ENCODE measurements at regions not wholly inside any gene's neighbourhood (a gene's known extent, or its start where the extent isn't known, plus 50 kb on each side); places are given as distances from the start of the nearest gene placed in this dataset.
"Not testable (repeated sequence)": the region's sequence is repeated elsewhere in the genome, so short reads cannot be mapped to it uniquely, and the experiment has no call there.

GRCh38 chr5:52007230-52007858 is 624.1 kb downstream of the ISL1 start:
- no peak for DNase-seq
- ATAC-seq = no peak
- Mint-ChIP-seq H3K9me3 (ENCODE audit: low read depth) (no peaks in the 10 kb centered on the region), H3K27ac (no peak overlapping the region), H3K27me3 (no peaks in the 10 kb centered on the region), H3K4me3 (no peak overlapping the region), H3K36me3 (no peaks in the 10 kb centered on the region), H3K4me1 (no peaks in the 10 kb centered on the region)
- CTCF ChIA-PET = no interaction called here

GRCh38 chr5:52010454-52010853 is 627.2 kb downstream of the ISL1 start:
- Mint-ChIP-seq H3K4me1 (no peaks in the 10 kb centered on the region), H3K27ac (no peak overlapping the region), H3K9me3 (ENCODE audit: low read depth) (no peaks in the 10 kb centered on the region), H3K4me3 (no peak overlapping the region), H3K36me3 (no peaks in the 10 kb centered on the region), H3K27me3 (no peaks in the 10 kb centered on the region)
- ATAC-seq (no peak), DNase-seq (no peak)
- CTCF ChIA-PET = no interaction called here

- Mint-ChIP-seq H3K27ac (no peak overlapping the region), H3K27me3 (no peaks in the 10 kb centered on the region), H3K36me3 (no peaks in the 10 kb centered on the region), H3K4me1 (no peaks in the 10 kb centered on the region), H3K9me3 (ENCODE audit: low read depth) (no peaks in the 10 kb centered on the region), H3K4me3 (no peak overlapping the region)
- ATAC-seq = no peak
- no peak for DNase-seq
- CTCF ChIA-PET = interaction anchor here (1.0 kb wide), 1 partner anchor 14 kb away, joined by 3 read pairs; no protein-coding TSS in a partner anchor
Observed at GRCh38 chr5:52013523-52013922, 630.3 kb downstream of the ISL1 start.

GRCh38 chr5:52015760-52016159 is 632.5 kb downstream of the ISL1 start:
- DNase-seq = no peak
- ATAC-seq = no peak
- H3K9me3 Mint-ChIP-seq (ENCODE audit: low read depth) = no peaks in the 10 kb centered on the region
- H3K4me3 Mint-ChIP-seq = no peak overlapping the region
- H3K27me3 Mint-ChIP-seq = no peaks in the 10 kb centered on the region
- CTCF ChIA-PET = no interaction called here
- H3K4me1 Mint-ChIP-seq = no peaks in the 10 kb centered on the region
- no peak overlapping the region for H3K27ac Mint-ChIP-seq
- H3K36me3 Mint-ChIP-seq = no peaks in the 10 kb centered on the region

- Mint-ChIP-seq H3K36me3 (no peaks in the 10 kb centered on the region), H3K9me3 (ENCODE audit: low read depth) (no peaks in the 10 kb centered on the region), H3K4me3 (no peak overlapping the region), H3K27me3 (no peaks in the 10 kb centered on the region), H3K27ac (no peak overlapping the region), H3K4me1 (no peaks in the 10 kb centered on the region)
- DNase-seq (no peak), ATAC-seq (no peak)
- CTCF ChIA-PET = no interaction called here
Observed at GRCh38 chr5:52017567-52017966, 634.3 kb downstream of the ISL1 start.

- no peaks in the 10 kb centered on the region for H3K27me3 Mint-ChIP-seq
- H3K9me3 Mint-ChIP-seq (ENCODE audit: low read depth) = no peaks in the 10 kb centered on the region
- DNase-seq (no peak), ATAC-seq (no peak)
- no peaks in the 10 kb centered on the region for H3K4me1 Mint-ChIP-seq
- no peak overlapping the region for H3K27ac Mint-ChIP-seq
- H3K36me3 Mint-ChIP-seq = no peaks in the 10 kb centered on the region
- CTCF ChIA-PET = no interaction called here
- no peak overlapping the region for H3K4me3 Mint-ChIP-seq
Observed at GRCh38 chr5:52024359-52024758, 641.1 kb downstream of the ISL1 start.

GRCh38 chr5:52029836-52030235 is 646.6 kb downstream of the ISL1 start:
- H3K9me3 Mint-ChIP-seq (ENCODE audit: low read depth); CTCF ChIA-PET; ATAC-seq: not testable (repeated sequence)

GRCh38 chr5:52041842-52042241 is 658.6 kb downstream of the ISL1 start:
- DNase-seq (no peak), ATAC-seq (no peak)
- Mint-ChIP-seq H3K27ac (no peak overlapping the region), H3K36me3 (no peaks in the 10 kb centered on the region), H3K4me3 (no peak overlapping the region), H3K9me3 (ENCODE audit: low read depth) (no peaks in the 10 kb centered on the region), H3K4me1 (no peaks in the 10 kb centered on the region), H3K27me3 (no peaks in the 10 kb centered on the region)
- CTCF ChIA-PET = no interaction called here

More at GRCh38 chr5:52029836-52030235, 646.6 kb downstream of the ISL1 start:
- not testable (repeated sequence) for H3K4me3 Mint-ChIP-seq, DNase-seq, H3K36me3 Mint-ChIP-seq, H3K27me3 Mint-ChIP-seq, H3K4me1 Mint-ChIP-seq, H3K27ac Mint-ChIP-seq

- CTCF ChIA-PET = no interaction called here
- no peak overlapping the region for H3K27ac Mint-ChIP-seq
- no peak for ATAC-seq
Observed at GRCh38 chr5:52043137-52043536, 659.9 kb downstream of the ISL1 start.

GRCh38 chr5:52043543-52043942 is 660.3 kb downstream of the ISL1 start:
- Mint-ChIP-seq H3K4me3 (no peak overlapping the region), H3K36me3 (no peaks in the 10 kb centered on the region), H3K9me3 (ENCODE audit: low read depth) (no peaks in the 10 kb centered on the region), H3K4me1 (no peaks in the 10 kb centered on the region), H3K27ac (no peak overlapping the region), H3K27me3 (no peaks in the 10 kb centered on the region)
- ATAC-seq = no peak
- CTCF ChIA-PET = no interaction called here
- DNase-seq = no peak

More at GRCh38 chr5:52043137-52043536, 659.9 kb downstream of the ISL1 start:
- H3K27me3 Mint-ChIP-seq = no peaks in the 10 kb centered on the region
- no peak for DNase-seq
- no peak overlapping the region for H3K4me3 Mint-ChIP-seq
- H3K36me3 Mint-ChIP-seq = no peaks in the 10 kb centered on the region
- no peaks in the 10 kb centered on the region for H3K9me3 Mint-ChIP-seq (ENCODE audit: low read depth)
- no peaks in the 10 kb centered on the region for H3K4me1 Mint-ChIP-seq

GRCh38 chr5:52051759-52052158 is 668.5 kb downstream of the ISL1 start:
- H3K4me3 Mint-ChIP-seq = no peak overlapping the region
- DNase-seq (no peak), ATAC-seq (no peak)
- H3K36me3 Mint-ChIP-seq = no peaks in the 10 kb centered on the region
- CTCF ChIA-PET = no interaction called here
- H3K27me3 Mint-ChIP-seq = no peaks in the 10 kb centered on the region
- H3K4me1 Mint-ChIP-seq = no peaks in the 10 kb centered on the region
- no peaks in the 10 kb centered on the region for H3K9me3 Mint-ChIP-seq (ENCODE audit: low read depth)
- no peak overlapping the region for H3K27ac Mint-ChIP-seq

GRCh38 chr5:52063186-52063585 is 679.9 kb downstream of the ISL1 start:
- Mint-ChIP-seq H3K27me3 (no peaks in the 10 kb centered on the region), H3K36me3 (no peaks in the 10 kb centered on the region), H3K27ac (no peak overlapping the region), H3K9me3 (ENCODE audit: low read depth) (peaks cover 3% of the 10 kb centered on the region), H3K4me3 (no peak overlapping the region), H3K4me1 (no peaks in the 10 kb centered on the region)
- CTCF ChIA-PET = no interaction called here
- DNase-seq = no peak
- ATAC-seq = no peak

- no peaks in the 10 kb centered on the region for H3K36me3 Mint-ChIP-seq
- H3K4me1 Mint-ChIP-seq = no peaks in the 10 kb centered on the region
- no peaks in the 10 kb centered on the region for H3K27me3 Mint-ChIP-seq
- ATAC-seq = no peak
- no peak overlapping the region for H3K4me3 Mint-ChIP-seq
- CTCF ChIA-PET = no interaction called here
- DNase-seq = no peak
- no peak overlapping the region for H3K27ac Mint-ChIP-seq
- H3K9me3 Mint-ChIP-seq (ENCODE audit: low read depth) = peaks cover 3% of the 10 kb centered on the region
Observed at GRCh38 chr5:52065182-52065581, 681.9 kb downstream of the ISL1 start.

- Mint-ChIP-seq H3K27me3 (no peaks in the 10 kb centered on the region), H3K4me1 (no peaks in the 10 kb centered on the region), H3K27ac (no peak overlapping the region), H3K36me3 (no peaks in the 10 kb centered on the region), H3K9me3 (ENCODE audit: low read depth) (peaks cover 3% of the 10 kb centered on the region), H3K4me3 (no peak overlapping the region)
- CTCF ChIA-PET = no interaction called here
- no peak for ATAC-seq
- DNase-seq = no peak
Observed at GRCh38 chr5:52069997-52070396, 686.7 kb downstream of the ISL1 start.
